Lower lobe of right lung (tissue), 2 donors: ENCODE measurements at regions not wholly inside any gene's neighbourhood (a gene's known extent, or its start where the extent isn't known, plus 50 kb on each side); places are given as distances from the start of the nearest gene placed in this dataset.

Source experiments
- ATAC-seq, 2 donors: fragments of 200-7000 bp; cut with Tn5 transposase; one replicate each; pipeline ENCODE4 v1.9.1; 2020 to 2022; ENCODE audit warnings: mild to moderate bottlenecking in 2 of 2, moderate library complexity in 2 of 2
- DNase-seq: peaks from one replicate; pipeline ENCODE4 v3.0.0-alpha.2; 2020
- H3K27ac ChIP-seq: fragments of 200-600 bp; one replicate; pipeline ENCODE4 v1.8.0; 2022
- H3K27me3 ChIP-seq: fragments of 200-600 bp; one replicate; pipeline ENCODE4 v1.8.0; 2022; ENCODE audit warnings: low read depth
- H3K36me3 ChIP-seq: fragments of 200-600 bp; one replicate; pipeline ENCODE4 v1.8.0; 2022; ENCODE audit warnings: mild to moderate bottlenecking
- H3K4me1 ChIP-seq: fragments of 200-600 bp; one replicate; pipeline ENCODE4 v1.8.0; 2022
- H3K4me3 ChIP-seq: fragments of 200-600 bp; one replicate; pipeline ENCODE4 v1.8.0; 2022; ENCODE audit warnings: mild to moderate bottlenecking
- H3K9me3 ChIP-seq: fragments of 200-600 bp; one replicate; pipeline ENCODE4 v1.8.0; 2022
- intact Hi-C: fragments of 100-400 bp; cut with DNase I; formaldehyde crosslinking; loops from one replicate; pipeline ENCODE4 v1.11.0; 2022
- TF ChIP-seq, protein P1 (sequence below): fragments of 200-600 bp; IDR thresholded peaks from one replicate; pipeline ENCODE4 v1.8.0; 2022; ENCODE audit warnings: antibody characterized with exemption, mild to moderate bottlenecking
- donor health status: DM: no; HTN: yes; CAD: no; lungs with severe emphysema.

DNA sequence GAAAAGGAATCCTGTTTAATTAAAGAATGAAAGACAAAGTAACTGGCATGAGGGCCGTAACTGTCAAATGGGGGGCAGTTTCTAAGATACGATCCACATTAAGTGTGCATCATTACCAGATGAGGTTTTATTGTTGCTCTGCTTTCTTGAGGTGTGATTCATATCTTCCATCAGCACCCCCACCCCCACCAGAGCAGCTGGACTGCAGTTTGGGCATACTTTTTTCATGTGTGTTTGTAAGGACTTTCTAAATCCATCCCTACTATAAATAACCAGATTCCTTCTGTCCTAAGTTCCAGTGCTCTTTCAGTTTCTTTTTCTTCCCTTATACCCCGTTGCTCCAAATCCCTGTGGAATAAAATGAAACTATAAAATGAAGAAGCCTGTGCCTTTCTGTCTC lies 142.1 kb downstream of the CDCA7 start:
- H3K27me3 ChIP-seq, result no peaks in the 10 kb centered on the region
- ATAC-seq, result no peak
- TF ChIP-seq, protein P1, sequence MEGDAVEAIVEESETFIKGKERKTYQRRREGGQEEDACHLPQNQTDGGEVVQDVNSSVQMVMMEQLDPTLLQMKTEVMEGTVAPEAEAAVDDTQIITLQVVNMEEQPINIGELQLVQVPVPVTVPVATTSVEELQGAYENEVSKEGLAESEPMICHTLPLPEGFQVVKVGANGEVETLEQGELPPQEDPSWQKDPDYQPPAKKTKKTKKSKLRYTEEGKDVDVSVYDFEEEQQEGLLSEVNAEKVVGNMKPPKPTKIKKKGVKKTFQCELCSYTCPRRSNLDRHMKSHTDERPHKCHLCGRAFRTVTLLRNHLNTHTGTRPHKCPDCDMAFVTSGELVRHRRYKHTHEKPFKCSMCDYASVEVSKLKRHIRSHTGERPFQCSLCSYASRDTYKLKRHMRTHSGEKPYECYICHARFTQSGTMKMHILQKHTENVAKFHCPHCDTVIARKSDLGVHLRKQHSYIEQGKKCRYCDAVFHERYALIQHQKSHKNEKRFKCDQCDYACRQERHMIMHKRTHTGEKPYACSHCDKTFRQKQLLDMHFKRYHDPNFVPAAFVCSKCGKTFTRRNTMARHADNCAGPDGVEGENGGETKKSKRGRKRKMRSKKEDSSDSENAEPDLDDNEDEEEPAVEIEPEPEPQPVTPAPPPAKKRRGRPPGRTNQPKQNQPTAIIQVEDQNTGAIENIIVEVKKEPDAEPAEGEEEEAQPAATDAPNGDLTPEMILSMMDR, result no peak
- no peak overlapping the region for H3K4me3 ChIP-seq
- H3K4me1 ChIP-seq, result no peaks in the 10 kb centered on the region
- H3K27ac ChIP-seq, result no peak overlapping the region
- no peaks in the 10 kb centered on the region for H3K36me3 ChIP-seq
- intact Hi-C loops, result no loop called here
- no peak for DNase-seq
- peaks cover 8% of the 10 kb centered on the region for H3K9me3 ChIP-seq

DNA sequence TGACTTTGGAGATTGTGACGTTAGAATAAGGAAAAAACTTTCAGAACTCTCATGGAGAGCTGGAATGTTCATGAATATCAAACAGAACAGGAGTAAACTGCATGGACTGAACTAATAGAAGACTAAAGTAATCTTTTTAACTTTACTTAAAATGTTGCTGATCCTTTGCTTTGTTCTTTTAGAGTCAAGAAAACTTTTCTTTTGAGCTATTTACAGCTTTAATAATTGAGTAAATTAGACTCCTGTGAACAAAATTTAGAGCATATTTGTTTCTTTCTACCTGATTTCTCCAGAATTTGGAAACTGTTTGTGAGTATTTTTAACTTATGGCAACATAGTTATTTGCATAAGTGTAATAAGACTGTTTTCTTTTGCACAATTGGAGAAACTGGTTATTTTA lies 146.3 kb downstream of the CDCA7 start:
- H3K27ac ChIP-seq, result no peak overlapping the region
- DNase-seq, result no peak
- H3K4me3 ChIP-seq, result no peak overlapping the region
- no peaks in the 10 kb centered on the region for H3K36me3 ChIP-seq
- no peak for ATAC-seq
- intact Hi-C loops, result no loop called here
- H3K27me3 ChIP-seq, result no peaks in the 10 kb centered on the region
- no peaks in the 10 kb centered on the region for H3K4me1 ChIP-seq
- TF ChIP-seq, protein P1, result no peak
- H3K9me3 ChIP-seq, result peaks cover 8% of the 10 kb centered on the region

DNA sequence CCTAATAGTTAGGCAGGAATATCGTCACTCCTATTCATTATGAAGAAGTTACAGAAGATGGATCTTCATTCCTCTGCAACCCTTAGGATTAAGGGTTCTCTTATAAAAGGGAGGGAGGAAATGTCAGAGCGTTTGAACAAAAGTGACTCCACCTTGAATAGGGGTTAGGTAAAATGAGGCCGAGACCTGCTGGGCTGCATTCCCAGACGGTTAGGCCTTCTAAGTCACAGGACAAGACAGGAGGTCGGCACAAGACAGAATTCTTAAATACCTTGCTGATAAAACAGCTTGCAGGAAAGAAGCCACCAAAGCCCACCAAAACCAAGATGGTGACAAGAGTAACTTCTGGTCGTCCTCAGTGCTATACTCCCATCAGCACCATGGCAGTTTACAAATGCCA lies 147.6 kb downstream of the CDCA7 start:
- H3K27me3 ChIP-seq, result no peaks in the 10 kb centered on the region
- peaks cover 8% of the 10 kb centered on the region for H3K9me3 ChIP-seq
- DNase-seq (no peak), ATAC-seq (no peak)
- H3K4me3 ChIP-seq, result no peak overlapping the region
- no peaks in the 10 kb centered on the region for H3K36me3 ChIP-seq
- intact Hi-C loops, result no loop called here
- no peaks in the 10 kb centered on the region for H3K4me1 ChIP-seq
- H3K27ac ChIP-seq, result no peak overlapping the region
- TF ChIP-seq, protein P1, result no peak

DNA sequence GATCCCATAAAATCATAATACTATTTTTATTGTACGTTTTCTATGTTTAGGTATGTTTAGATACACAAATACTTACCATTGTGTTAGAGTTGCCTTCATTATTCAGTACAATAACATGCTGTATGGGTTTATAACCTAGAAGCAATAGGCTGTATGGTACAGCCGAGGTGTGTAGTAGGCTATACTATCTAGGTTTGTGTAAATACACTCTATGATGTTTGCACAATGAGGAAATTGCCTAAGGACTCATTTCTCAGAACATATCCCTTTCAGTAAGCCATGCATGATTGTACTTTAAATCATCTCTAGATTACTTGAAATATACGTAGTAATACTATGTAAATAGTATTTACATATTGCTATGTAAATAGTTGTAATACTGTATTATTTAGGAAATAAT lies 156.7 kb downstream of the CDCA7 start:
- ATAC-seq (no peak), DNase-seq (no peak)
- TF ChIP-seq, protein P1, result no peak
- no peak overlapping the region for H3K27ac ChIP-seq
- H3K9me3 ChIP-seq, result no peaks in the 10 kb centered on the region
- H3K36me3 ChIP-seq, result no peaks in the 10 kb centered on the region
- H3K4me3 ChIP-seq, result no peak overlapping the region
- intact Hi-C loops, result no loop called here
- no peaks in the 10 kb centered on the region for H3K27me3 ChIP-seq
- H3K4me1 ChIP-seq, result no peaks in the 10 kb centered on the region

DNA sequence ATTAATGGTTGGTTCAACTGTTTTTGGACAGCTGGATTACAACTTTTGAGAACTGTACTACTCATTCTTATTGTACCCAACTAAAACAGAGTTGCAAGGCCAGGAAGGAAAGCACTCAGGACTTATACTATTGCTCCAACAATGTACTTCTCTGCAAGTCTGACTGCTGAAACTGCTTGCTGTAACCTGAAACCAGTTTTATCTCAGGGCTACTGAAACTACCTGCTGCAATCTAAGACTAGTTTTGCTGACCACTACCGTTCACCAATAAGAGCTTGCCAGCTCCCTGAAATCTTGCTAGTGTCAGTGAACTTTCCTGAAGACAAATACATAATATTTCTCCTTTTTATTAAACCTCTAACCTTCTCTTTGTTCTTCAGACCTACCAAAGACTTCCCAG lies 157.3 kb downstream of the CDCA7 start:
- Histone ChIP-seq H3K4me3 (no peak overlapping the region), H3K4me1 (no peaks in the 10 kb centered on the region), H3K27ac (no peak overlapping the region), H3K27me3 (no peaks in the 10 kb centered on the region), H3K9me3 (no peaks in the 10 kb centered on the region), H3K36me3 (no peaks in the 10 kb centered on the region)
- ATAC-seq (no peak), DNase-seq (no peak)
- TF ChIP-seq, protein P1, result no peak
- intact Hi-C loops, result no loop called here
